ENCODE measurements at regions not wholly inside any gene's neighbourhood (a gene's known extent, or its start where the extent isn't known, plus 50 kb on each side); places are given as distances from the start of the nearest gene placed in this dataset.

GRCh38 chr2:196504788-196505187, 134.7 kb upstream of the CCDC150 start:
- TF ChIP-seq CTCF (IDR thresholded peaks at IDR 0.05) = no peak
- Histone ChIP-seq H3K9ac (ENCODE audit: insufficient read depth, low read length, poor library complexity, severe bottlenecking) (no peak overlapping the region), H2AFZ (ENCODE audit: insufficient read depth, low read depth, low read length, poor library complexity, severe bottlenecking) (no peak overlapping the region), H4K20me1 (ENCODE audit: insufficient read depth, low read length) (no peaks in the 10 kb centered on the region), H3K27me3 (ENCODE audit: control insufficient read depth in 2 of 2, insufficient read depth in 2 of 2, low read length in 2 of 2) (no peaks in the 10 kb centered on the region), H3K79me2 (ENCODE audit: insufficient read depth, low read length) (no peaks in the 10 kb centered on the region), H3K4me2 (replicated peaks; ENCODE audit: extremely low read depth, low read length, poor library complexity, severe bottlenecking) (no peak overlapping the region), H3K9me3 (replicated peaks in 1 of 2; ENCODE audit: control insufficient read depth in 1 of 2, insufficient read depth in 1 of 2, low read length in 2 of 2) (peaks cover 0 to 3% of the 10 kb centered on the region in 2 donors), H3K27ac (ENCODE audit: low read depth in 1 of 2, low read length in 2 of 2) (no peak overlapping the region), H3K4me3 (replicated peaks in 1 of 3; ENCODE audit: low read depth in 2 of 3, low read length in 3 of 3) (no peak overlapping the region), H3K36me3 (replicated peaks in 1 of 2; ENCODE audit: control insufficient read depth in 1 of 2, insufficient read depth in 2 of 2, low read length in 2 of 2) (no peaks in the 10 kb centered on the region), H3K4me1 (ENCODE audit: control insufficient read depth in 1 of 2, insufficient read depth in 2 of 2, low read length in 2 of 2) (no peaks in the 10 kb centered on the region)
- Mint-ChIP-seq H3K9me3 (peaks cover 0 to 6% (median 3%) of the 10 kb centered on the region in 7 donors), H3K4me3 (no peak overlapping the region), H3K27me3 (ENCODE audit: low read depth in 3 of 3) (peaks cover 0 to 3% (median 2%) of the 10 kb centered on the region in 3 donors), H3K27ac (no peak overlapping the region), H3K36me3 (no peaks in the 10 kb centered on the region), H3K4me1 (no peaks in the 10 kb centered on the region)
- intact Hi-C loops (cut with micrococcal nuclease) = no loop called here
- DNase-seq = no peak

GRCh38 chr2:196510246-196510645, 129.3 kb upstream of the CCDC150 start:
- H4K20me1 ChIP-seq (ENCODE audit: insufficient read depth, low read length) = no peaks in the 10 kb centered on the region
- H3K9ac ChIP-seq (ENCODE audit: insufficient read depth, low read length, poor library complexity, severe bottlenecking) = no peak overlapping the region
- intact Hi-C loops (cut with micrococcal nuclease) = no loop called here
- peaks cover 1 to 7% (median 4%) of the 10 kb centered on the region in 3 donors for H3K27me3 Mint-ChIP-seq (ENCODE audit: low read depth in 3 of 3)
- H3K27me3 ChIP-seq (ENCODE audit: control insufficient read depth in 2 of 2, insufficient read depth in 2 of 2, low read length in 2 of 2) = no peaks in the 10 kb centered on the region
- H3K27ac ChIP-seq (ENCODE audit: low read depth in 1 of 2, low read length in 2 of 2) = no peak overlapping the region
- peaks cover 0 to 2% (median 0%) of the 10 kb centered on the region in 7 donors for H3K9me3 Mint-ChIP-seq
- H3K79me2 ChIP-seq (ENCODE audit: insufficient read depth, low read length) = no peaks in the 10 kb centered on the region
- H3K4me2 ChIP-seq (replicated peaks; ENCODE audit: extremely low read depth, low read length, poor library complexity, severe bottlenecking) = no peak overlapping the region
- no peak for TF ChIP-seq CTCF (IDR thresholded peaks at IDR 0.05)
- no peak overlapping the region for H3K4me3 Mint-ChIP-seq
- WGBS (ENCODE audit: insufficient coverage) = no CpG with 5 or more reads among the region's 1 CpG
- H3K9me3 ChIP-seq (replicated peaks in 1 of 2; ENCODE audit: control insufficient read depth in 1 of 2, insufficient read depth in 1 of 2, low read length in 2 of 2) = no peaks in the 10 kb centered on the region
- H3K36me3 ChIP-seq (replicated peaks in 1 of 2; ENCODE audit: control insufficient read depth in 1 of 2, insufficient read depth in 2 of 2, low read length in 2 of 2) = no peaks in the 10 kb centered on the region
- no peak for DNase-seq
- H3K4me1 ChIP-seq (ENCODE audit: control insufficient read depth in 1 of 2, insufficient read depth in 2 of 2, low read length in 2 of 2) = no peaks in the 10 kb centered on the region
- H3K27ac Mint-ChIP-seq = no peak overlapping the region
- no peak overlapping the region for H3K4me3 ChIP-seq (replicated peaks in 1 of 3; ENCODE audit: low read depth in 2 of 3, low read length in 3 of 3)
- no peaks in the 10 kb centered on the region for H3K4me1 Mint-ChIP-seq
- H2AFZ ChIP-seq (ENCODE audit: insufficient read depth, low read depth, low read length, poor library complexity, severe bottlenecking) = no peak overlapping the region
- H3K36me3 Mint-ChIP-seq = no peaks in the 10 kb centered on the region

Measured in CD14-positive monocyte (primary cell).